ENCODE measurements at regions not wholly inside any gene's neighbourhood (a gene's known extent, or its start where the extent isn't known, plus 50 kb on each side); places are given as distances from the start of the nearest gene placed in this dataset.

GRCh38 chr11:111019871-111020670, 225.5 kb upstream of the POU2AF2 start:
- no peak for DNase-seq

GRCh38 chr11:111019451-111019850, 226.1 kb upstream of the POU2AF2 start:
- no peak for DNase-seq

GRCh38 chr11:111018566-111018965, 227.0 kb upstream of the POU2AF2 start:
- no peak for DNase-seq

- DNase-seq, result no peak
Measured at GRCh38 chr11:111012491-111012890, 233.0 kb upstream of the POU2AF2 start.

- DNase-seq, result no peak
Measured at GRCh38 chr11:111011275-111011594, 234.3 kb upstream of the POU2AF2 start.

GRCh38 chr11:111010391-111011274, 234.9 kb upstream of the POU2AF2 start:
- DNase-seq, result no peak

GRCh38 chr11:111006227-111006626, 239.3 kb upstream of the POU2AF2 start:
- DNase-seq, result no peak

- no peak for DNase-seq
Measured at GRCh38 chr11:111001986-111002611, 243.4 kb upstream of the POU2AF2 start.

GRCh38 chr11:111001081-111001430, 244.5 kb upstream of the POU2AF2 start:
- no peak for DNase-seq

- DNase-seq, result no peak
Measured at GRCh38 chr11:111000400-111001080, 245.0 kb upstream of the POU2AF2 start.

GRCh38 chr11:110992481-110992880, 253.0 kb upstream of the POU2AF2 start:
- no peak for DNase-seq

GRCh38 chr11:110991661-110992355, 253.7 kb upstream of the POU2AF2 start:
- peak; percentile 29 for DNase-seq

GRCh38 chr11:110990311-110990710, 255.2 kb upstream of the POU2AF2 start:
- no peak for DNase-seq

GRCh38 chr11:110989428-110990133, 255.9 kb upstream of the POU2AF2 start:
- DNase-seq, result no peak

GRCh38 chr11:110988671-110989070, 256.9 kb upstream of the POU2AF2 start:
- no peak for DNase-seq

- peak; percentile 9 for DNase-seq
Measured at GRCh38 chr11:110986016-110986415, 259.5 kb upstream of the POU2AF2 start.

- no peak for DNase-seq
Measured at GRCh38 chr11:110985547-110985946, 260.0 kb upstream of the POU2AF2 start.

GRCh38 chr11:110984693-110985092, 260.8 kb upstream of the POU2AF2 start:
- DNase-seq, result no peak

GRCh38 chr11:110984147-110984546, 261.4 kb upstream of the POU2AF2 start:
- no peak for DNase-seq

- no peak for DNase-seq
Measured at GRCh38 chr11:110982214-110982613, 263.3 kb upstream of the POU2AF2 start.

GRCh38 chr11:110979696-110980095, 265.8 kb upstream of the POU2AF2 start:
- no peak for DNase-seq

GRCh38 chr11:110977661-110978060, 265.4 kb upstream of the ARHGAP20 start:
- no peak for DNase-seq
